GM19043 (cell line): ENCODE measurements at regions not wholly inside any gene's neighbourhood (a gene's known extent, or its start where the extent isn't known, plus 50 kb on each side); places are given as distances from the start of the nearest gene placed in this dataset.

Experiments used
- ATAC-seq: cut with Tn5 transposase; IDR thresholded peaks from one replicate; pipeline ENCODE4 v1.9.1; 2021; ENCODE audit warnings: low read depth; ENCODE audit not compliant: unreplicated experiment

- no peak for ATAC-seq
Measured at GRCh38 chr5:124648902-124649467, 97.5 kb downstream of the ZNF608 start.

DNA sequence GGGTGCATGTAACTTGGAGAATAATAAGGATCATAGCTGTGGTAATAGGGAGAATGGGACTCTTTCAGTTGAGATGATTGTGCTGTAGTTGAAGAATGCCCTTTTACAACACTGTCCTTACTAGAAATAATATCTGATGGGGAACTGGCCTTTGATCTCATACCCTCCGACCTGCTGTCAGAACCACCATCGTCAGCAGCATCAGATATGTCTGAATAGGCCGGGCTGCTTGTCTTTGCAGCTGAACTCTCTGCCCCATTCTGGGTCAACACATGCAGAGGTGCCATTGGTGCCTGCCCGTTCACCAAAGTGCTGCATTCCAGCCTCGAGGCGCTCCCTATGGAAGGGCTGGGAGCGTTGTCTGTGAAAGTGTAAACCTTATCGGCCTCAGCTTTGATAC, 99.1 kb downstream of the ZNF608 start:
- ATAC-seq, result no peak

DNA sequence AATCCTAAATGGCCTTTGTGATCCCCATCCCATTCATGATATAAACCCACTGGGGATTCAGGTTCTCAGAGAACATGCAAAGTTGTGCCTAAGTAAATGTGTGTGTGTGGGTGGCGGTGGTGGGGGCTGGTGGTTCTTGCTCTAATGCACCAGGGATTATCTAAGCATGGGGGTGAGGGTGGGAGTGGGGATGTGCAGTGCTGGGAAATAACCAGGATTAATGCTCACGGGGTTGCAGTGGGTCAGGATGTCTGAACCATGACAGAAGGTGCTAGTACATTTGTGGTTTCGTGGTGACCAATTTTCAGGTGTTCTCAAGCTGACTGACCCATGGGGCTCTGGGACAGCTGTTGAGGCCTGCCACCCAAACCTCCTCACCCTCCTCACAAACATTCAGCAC, 101.0 kb downstream of the ZNF608 start:
- ATAC-seq, result no peak

DNA sequence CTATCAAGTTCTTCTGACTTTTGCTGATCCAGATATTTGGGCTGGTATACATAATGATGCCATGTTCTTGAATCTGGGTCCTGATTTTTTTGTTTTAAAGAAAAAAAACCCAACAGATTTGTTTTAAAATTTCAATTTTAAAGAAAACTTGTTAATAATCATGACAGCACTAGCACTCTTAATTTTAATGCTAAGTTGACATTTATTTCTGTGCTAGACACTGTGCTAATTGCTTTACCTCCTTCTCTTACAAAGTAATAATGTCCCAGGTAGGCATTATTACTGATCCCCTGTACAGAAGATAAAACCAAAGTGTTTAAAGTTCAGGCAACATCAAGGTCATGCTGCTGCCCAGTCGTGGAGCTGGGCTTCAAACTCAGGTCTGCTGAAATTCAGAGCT, 101.9 kb downstream of the ZNF608 start:
- no peak for ATAC-seq

GRCh38 chr5:124644138-124644537, 102.3 kb downstream of the ZNF608 start:
- no peak for ATAC-seq

- no peak for ATAC-seq
Measured at GRCh38 chr5:124643336-124643735, 103.1 kb downstream of the ZNF608 start.

GRCh38 chr5:124642151-124642550, 104.3 kb downstream of the ZNF608 start:
- ATAC-seq, result no peak

GRCh38 chr5:124641154-124641792, 105.2 kb downstream of the ZNF608 start:
- no peak for ATAC-seq

GRCh38 chr5:124639095-124639665, 107.3 kb downstream of the ZNF608 start:
- no peak for ATAC-seq

DNA sequence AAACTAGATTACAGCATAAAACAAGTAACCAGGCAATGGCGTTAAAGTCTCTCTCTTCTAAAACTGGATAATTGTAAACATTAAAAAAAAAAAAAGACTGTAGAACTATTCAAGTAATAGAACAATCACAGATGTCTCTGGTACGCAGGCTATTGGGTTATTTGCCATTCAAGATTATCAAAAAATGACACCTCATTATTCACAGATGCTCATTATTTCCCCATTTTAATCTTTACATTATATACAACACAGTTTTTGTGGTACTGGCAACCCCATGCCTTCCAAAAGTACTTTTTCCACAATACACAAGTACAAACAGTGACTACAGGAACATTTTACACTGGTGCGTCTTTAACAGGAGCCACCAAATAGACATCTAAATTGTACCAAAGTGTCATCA, 109.4 kb downstream of the ZNF608 start:
- no peak for ATAC-seq

- no peak for ATAC-seq
Measured at GRCh38 chr5:124634741-124635323, 111.6 kb downstream of the ZNF608 start.

- no peak for ATAC-seq
Measured at GRCh38 chr5:124634228-124634739, 112.2 kb downstream of the ZNF608 start.

- ATAC-seq, result no peak
Measured at GRCh38 chr5:124633209-124633608, 113.2 kb downstream of the ZNF608 start.

DNA sequence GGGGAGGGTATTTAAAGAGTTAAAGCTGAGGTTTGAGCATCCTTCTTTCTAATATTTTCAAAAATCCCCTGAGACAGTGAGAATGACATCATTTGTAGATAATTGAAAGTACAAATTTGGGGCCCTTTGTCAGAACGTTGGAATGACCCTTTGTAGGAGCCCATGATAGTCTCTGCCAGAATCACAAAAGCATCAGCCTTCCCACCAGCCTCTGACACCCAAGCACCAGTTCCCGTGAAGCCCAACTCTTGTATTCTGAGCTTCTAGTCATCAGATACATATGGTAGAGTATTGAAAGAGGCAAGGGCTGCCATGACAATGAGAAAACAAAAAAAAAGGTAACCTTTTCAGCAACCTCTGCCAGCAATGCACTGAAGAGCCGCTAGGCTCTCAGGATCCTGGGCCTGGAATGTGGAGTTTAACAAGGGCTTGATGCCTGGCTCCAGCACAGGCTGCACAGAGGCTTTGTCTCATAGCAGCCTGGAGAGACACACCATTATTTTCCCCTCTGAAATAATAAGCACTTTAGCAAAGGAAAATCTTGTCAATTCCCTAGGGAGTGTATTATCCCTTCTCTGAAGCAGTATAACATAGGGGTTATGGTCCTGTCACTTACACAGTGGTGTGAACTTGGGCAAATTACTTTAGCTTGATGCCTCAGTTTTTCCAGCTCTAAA, 114.4 kb downstream of the ZNF608 start:
- no peak for ATAC-seq

DNA sequence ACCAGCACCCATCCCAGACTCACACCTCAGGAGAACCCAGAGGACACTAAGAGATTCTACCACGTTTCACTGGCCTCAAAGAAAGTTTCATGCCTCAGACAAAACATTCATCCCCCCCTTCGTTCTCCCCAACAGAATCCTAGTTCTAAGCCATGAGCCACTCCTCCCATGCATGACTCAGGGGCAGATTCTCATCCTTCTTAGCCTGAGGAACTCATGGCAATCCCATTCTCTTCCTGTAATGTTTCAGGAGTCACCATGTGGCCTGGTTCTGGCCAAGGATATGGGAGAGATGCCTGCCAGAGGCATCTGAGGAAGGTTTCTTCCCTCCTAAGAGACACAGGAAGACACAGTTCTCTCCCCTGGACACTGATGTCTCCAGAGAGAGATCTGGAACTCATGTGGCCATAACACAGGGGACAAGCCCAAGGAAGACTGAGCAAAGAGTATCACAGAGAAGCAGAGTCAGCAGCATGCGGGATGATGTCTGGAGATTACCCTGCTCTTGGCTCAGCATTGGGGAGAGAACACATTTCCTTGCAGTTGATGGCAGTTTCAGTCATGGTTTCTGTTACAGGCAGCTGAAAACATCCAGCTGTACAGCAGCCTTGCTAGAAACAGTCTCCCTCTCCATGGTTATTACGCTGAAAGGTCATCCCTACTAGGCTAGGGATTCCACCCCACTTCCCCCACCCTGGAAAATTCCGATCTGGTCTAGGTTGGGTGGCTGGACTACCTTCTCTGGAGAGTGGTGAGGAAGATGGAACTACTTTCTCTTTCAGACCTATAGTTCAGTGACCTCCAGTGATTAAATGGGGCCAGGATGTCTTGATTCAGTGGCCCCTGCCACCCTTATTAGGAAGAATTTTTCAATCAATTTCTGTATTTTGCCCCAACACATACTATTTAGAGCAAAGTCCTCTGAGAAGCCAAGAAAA, 115.4 kb downstream of the ZNF608 start:
- peak; percentile 81 for ATAC-seq

DNA sequence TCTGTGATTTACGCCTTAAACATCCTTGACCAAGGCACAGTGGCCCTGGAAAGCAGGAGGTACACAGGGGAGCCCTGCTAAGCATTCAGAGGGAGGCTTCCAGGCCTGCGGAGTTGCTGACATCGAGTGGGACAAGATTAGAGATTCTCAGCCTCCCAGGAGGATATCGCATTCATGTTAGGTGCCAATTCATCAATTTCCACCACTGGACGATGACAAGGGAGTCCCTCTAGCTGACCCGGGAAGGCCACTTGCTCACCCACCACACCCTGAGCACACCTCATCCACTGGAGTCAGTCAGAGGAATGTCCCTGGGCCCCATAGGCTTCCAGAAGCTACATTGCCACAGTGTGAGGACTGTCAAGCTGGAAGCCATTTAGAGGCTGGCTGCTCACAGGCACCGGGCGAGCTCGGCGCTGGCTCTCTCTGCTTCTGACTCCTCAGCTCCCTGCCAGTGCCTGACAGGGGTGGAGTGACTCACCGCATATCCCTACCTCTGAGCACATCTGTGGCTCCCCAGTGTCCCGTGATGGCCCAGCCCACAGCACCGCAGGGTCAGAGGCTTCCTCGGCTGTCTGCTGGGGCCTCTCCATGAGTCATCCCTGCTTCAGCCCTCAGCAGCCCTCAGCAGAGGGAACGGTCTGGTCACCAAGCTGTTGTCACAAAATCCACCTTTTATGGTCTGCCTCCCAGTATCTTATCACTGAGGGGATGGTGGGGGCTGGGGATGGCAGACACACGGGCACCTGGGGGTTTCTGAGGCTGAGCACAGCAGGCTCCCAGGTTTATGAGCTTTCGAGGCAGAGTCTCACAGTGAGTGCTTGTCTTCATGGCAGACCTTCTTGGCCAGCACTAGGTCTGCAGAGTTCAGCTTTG, 117.5 kb downstream of the ZNF608 start:
- no peak for ATAC-seq

DNA sequence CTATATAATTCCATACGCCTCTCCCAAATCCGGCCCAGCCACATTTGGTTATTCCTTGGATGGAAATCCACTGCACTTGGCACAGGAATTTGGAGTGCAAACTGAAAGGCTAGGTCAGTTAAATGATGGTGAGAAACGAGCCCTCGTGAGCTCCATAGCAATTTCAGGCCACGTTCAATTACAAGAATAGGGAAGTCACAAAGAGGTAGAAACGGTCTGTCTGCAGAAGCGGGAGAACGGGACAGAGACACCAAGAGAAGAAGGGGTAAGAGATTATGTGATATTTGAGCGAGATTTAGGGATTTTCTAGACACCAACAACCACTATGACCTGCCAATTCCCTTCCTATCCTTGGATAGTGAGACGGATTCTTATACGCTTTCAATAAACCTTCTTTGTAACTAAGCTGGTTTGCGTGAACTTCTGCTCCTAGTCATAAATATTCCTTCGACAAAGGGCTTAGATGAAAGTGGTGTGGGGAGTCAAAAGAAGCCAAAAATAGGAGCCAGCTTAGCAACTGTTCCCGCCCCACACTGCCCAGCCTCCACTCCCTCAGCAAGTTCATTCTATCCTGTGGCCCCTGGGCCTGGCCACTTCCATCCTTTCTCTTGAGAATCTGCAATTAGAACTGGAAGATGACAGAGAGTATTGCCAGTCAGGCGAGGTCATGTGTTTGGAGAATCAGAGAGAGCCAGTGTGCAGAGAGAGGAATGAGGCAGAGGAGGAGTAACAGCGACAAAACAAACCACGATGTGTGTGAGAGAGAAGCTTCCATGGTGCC, 118.4 kb downstream of the ZNF608 start:
- ATAC-seq, result no peak

GRCh38 chr5:124626053-124626452, 120.4 kb downstream of the ZNF608 start:
- no peak for ATAC-seq
